GM18498 (cell line): ENCODE measurements at regions not wholly inside any gene's neighbourhood (a gene's known extent, or its start where the extent isn't known, plus 50 kb on each side); places are given as distances from the start of the nearest gene placed in this dataset.
"Not testable (repeated sequence)": the region's sequence is repeated elsewhere in the genome, so short reads cannot be mapped to it uniquely, and the experiment has no call there.

Experiments
- ATAC-seq: cut with Tn5 transposase; IDR thresholded peaks from one replicate; pipeline ENCODE4 v1.9.1; 2021; ENCODE audit warnings: mild to moderate bottlenecking, moderate library complexity; ENCODE audit not compliant: unreplicated experiment

GRCh38 chr1:3989465-3989864, 89.4 kb upstream of the C1orf174 start:
- no peak for ATAC-seq

DNA sequence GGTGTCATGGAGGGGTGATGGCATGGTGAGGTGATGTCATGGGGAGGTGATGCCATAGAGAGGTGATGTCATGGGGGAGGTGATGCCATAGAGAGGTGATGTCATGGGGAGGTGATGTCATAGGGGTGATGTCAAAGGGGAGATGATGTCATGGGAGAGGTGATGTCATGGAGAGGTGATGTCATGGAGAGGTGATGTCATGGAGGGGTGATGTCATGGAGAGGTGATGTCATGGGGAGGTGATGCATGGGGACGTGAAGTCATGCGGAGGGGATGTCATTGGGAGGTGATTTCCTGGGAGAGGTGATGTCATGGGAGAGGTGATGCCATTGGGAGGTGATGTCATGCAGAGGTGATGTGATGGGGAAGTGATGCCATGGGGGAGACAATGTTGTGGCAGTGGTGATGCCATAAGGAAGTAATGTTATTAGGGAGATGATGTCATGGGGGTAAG, 92.1 kb upstream of the C1orf174 start:
- no peak for ATAC-seq

GRCh38 chr1:3992746-3993145, 92.7 kb upstream of the C1orf174 start:
- ATAC-seq: no peak

DNA sequence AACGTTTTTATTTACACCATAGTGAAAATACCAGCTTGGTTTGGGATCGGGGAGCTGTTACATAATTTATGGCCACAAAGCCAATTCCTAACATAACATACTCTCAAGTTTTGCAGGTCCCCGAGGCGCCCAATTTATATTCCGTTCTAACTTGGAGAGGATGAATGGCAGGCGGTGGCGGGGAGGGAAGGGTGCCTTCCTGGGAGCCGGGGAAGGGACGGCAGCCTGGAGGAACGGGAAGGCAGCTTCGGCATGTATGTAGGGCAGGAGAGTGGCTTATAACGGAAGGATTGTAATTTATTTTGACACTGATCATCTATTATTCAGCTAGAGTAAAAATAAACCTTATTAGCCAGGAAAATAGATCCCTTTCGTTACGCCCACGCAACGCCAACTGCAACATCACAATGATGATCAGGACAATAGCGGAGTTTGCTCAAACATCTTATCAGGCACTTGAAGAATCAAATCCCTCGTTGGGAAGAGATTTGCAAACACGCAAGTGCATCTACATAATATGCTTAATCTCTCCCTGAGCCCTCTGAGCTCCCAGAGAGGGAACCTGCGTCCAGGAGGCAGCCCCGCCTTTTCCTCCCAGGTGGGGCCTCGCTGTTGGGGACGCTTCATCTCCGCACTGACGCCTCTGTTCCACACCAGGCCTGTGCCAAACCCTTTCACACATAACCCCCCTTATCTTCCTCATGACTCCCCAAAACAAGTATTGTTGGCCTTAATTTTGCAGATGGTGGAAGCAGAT, 93.7 kb upstream of the C1orf174 start:
- no peak for ATAC-seq

- no peak for ATAC-seq
Measured at GRCh38 chr1:3995141-3995780, 95.2 kb upstream of the C1orf174 start.

DNA sequence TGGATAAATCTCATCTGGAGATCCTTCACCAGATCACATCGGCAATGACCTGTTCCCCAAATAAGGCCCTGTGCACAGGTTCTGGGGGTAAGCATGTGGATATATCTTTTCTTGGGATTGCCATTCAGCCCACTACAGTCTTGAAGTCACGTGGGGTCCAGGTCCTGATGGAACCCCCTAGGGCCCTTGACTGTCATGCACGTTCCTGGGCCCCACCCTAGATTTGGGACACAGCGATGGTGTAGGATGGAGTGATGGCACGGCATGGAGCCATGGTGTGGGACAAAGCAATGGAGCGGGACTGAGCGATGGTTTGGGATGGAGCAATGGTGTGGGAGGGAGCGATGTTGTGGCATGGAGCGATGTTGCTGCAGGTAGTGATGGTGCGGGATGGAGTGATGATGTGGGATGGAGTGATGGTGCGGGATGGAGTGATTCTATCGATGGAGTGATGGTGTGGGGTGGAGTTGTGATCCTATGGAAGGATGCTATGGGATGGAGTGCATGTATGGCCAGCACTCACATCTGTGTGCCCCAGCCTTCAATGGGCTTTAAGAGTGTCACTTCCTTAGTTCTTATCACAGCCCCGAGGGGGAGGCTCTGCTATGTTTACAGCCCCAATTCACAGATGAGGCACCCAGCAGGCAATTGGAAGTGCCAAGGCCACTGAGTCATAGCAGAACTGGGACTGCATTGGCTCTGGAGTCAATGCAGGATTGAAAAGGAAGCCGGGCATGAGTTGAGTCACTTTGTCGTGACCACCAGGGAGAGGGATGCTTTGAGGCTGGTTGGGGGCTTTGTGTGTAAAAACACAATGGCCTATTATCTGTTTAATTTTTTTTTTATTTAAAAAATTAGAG, 97.0 kb upstream of the C1orf174 start:
- no peak for ATAC-seq

GRCh38 chr1:3998086-3998485, 98.0 kb upstream of the C1orf174 start:
- no peak for ATAC-seq

DNA sequence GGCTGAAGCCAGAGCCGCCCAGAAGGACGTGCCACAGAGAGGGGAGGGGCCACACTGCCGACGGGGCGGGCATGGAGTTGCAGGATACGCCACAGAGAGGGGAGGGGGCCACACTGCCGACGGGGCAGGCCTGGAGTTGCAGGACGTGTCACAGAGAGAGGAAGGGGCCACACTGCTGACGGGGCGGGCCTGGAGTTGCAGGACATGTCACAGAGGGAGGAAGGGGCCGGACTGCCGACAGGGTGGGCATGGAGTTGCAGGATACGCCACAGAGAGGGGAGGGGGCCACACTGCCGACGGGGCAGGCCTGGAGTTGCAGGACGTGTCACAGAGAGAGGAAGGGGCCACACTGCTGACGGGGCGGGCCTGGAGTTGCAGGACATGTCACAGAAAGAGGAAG, 99.4 kb upstream of the C1orf174 start:
- not testable (repeated sequence) for ATAC-seq

DNA sequence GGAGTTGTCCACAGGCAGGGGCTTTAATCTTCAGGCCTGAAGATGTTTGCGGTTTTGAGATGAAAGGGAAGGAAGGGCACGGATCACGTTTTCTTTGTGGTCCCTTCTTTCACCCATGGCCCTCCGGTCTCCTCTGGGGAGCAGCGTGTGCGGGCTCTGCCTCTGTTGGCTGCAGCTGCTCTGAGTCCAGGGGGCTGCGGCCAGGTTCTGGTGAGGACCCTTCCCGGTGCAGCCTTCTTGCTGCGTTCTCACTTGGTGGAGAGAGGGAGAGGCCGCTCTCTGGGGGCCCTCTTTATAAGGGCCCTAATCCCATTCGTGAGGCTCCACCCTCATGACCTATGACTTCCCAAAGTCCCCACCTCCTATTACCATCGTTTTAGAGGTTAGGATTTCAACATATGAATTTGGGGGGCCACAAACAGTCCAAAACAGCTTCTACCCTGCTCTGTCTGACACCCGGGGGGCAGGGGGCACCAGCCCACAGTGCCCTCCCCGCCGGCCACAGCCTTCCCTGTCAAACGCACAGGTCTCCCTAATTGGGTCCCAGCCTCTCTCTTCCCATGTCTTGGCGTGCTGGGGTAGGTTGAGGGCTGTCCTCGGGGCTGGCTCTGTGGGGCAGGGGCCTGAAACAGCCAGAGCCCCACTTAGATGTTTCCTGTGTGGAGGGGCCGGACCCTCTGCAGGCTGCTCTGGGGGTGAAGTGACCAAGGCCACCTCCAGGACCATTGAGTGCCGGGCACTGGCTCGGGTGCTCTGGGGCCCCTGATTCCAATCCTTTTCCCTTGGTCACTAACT, 100.1 kb upstream of the C1orf174 start:
- no peak for ATAC-seq

GRCh38 chr1:4000811-4001251, 100.8 kb upstream of the C1orf174 start:
- no peak for ATAC-seq

- no peak for ATAC-seq
Measured at GRCh38 chr1:4001461-4001860, 101.4 kb upstream of the C1orf174 start.

DNA sequence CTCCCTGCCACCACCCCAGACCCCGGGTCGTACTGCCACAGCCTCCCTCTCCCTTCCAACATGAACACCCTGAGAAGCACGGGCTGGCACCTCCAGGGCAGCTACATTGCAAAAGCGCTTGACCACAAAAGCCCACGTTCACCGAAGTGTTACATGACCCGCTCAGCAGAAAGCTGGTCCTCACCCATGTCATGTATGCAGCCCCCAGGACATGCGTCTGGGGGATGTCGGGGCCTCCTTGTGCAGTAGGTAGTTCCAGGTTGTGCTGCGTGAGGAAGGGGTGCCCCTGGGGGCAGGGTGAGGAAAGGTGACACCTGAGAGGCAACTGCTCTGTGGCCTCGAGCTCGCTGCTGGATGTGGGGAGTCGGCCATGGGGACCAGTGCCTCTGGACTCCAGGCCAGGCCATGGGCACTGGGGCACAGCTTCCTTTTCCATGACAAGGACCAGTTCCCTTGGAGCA, 102.0 kb upstream of the C1orf174 start:
- no peak for ATAC-seq

GRCh38 chr1:4002741-4003140, 102.7 kb upstream of the C1orf174 start:
- ATAC-seq: no peak

- no peak for ATAC-seq
Measured at GRCh38 chr1:4003846-4004505, 103.9 kb upstream of the C1orf174 start.

DNA sequence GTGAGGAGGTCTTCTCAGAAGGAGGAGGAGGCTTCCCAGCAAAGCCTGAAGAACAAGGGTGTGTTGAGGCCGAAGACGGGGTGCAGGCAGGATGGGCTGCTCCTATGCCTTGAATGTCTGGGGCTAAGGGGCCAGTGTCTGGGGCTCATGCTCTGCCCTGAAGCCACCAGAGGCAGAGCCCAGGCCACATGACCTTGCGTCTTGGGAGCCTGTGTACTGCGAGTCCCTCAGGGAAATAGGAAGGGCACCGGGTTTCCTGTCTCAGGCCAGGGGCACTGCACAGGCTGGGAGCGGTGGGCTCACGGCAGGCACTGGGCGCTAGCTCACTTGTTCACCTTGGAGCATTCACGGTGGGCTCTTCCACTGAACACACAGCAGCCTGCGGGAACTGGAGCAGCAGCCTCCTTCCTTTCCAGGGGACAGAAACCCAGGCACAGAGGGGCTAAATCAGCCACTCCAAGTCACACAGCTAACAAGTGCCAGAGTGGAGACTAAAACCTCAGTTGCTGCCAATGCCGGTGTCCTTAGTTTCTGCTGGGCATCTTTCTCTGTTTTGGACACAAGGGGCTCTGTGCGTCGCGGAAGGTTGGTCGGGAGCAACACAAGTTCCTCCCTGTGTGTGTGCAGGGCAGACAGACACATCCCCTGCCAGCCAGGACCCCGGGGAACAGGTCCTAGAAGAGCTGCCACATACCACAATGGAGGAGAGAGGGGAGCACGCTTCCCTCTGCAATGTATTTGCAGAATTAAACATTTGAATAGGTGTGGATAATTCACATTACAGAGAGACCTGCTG, 104.8 kb upstream of the C1orf174 start:
- no peak for ATAC-seq

GRCh38 chr1:4005431-4005830, 105.4 kb upstream of the C1orf174 start:
- no peak for ATAC-seq

DNA sequence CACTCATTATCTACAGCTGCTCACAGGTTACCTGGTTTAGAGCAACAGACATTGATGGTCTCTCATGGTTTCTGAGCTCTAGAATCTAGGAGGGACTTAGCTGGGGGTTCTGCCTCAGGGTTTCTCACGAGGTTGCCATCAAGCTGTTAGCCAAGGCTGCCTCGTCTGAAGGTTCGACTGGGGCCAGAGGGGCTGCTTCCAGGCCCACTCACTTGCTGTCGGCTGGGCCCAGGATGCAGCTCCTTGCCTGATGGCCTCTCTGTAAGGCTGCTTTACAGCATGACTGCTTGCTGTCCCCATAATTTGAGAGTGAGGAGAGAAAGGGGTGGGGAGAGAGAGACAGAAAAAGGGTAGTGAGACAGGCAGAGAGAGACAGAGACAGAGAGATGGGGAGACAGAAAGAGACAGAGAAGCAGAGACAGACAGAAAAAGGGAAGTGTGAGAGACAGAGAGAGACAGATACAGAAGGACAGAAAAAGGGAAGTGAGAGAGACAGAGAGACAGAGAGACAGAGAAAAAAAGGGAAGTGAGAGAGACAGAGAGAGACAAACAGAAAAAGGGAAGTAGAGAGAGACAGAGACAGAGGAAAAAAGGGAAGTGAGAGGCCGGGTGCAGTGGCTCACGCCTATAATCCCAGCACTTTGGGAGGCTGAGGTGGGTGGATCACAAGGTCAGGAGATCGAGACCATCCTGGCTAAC, 106.8 kb upstream of the C1orf174 start:
- no peak for ATAC-seq

DNA sequence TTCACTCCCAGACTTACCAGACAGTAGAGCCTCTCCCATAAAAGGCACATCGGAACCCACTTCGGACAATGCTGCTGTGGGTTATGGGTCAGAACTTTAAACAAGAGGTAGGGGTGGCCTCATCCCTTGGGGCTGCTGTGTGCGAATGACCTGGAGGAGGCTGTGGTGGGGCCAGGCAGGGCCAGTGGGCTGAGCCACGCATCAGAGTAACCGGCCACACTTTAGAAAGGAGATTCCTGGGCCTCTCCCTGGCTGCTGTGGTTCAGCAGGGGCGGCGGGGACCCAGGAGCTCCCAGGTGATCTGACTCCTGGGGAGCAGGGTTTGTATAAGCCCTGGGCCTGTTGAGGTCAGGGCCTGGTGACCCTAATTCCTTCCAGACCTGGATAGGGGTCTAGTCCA, 110.2 kb upstream of the C1orf174 start:
- ATAC-seq: no peak
